ENCODE measurements at regions not wholly inside any gene's neighbourhood (a gene's known extent, or its start where the extent isn't known, plus 50 kb on each side); places are given as distances from the start of the nearest gene placed in this dataset.
"Not testable (repeated sequence)": the region's sequence is repeated elsewhere in the genome, so short reads cannot be mapped to it uniquely, and the experiment has no call there.

GRCh38 chr2:103169861-103170260 is 408.0 kb downstream of the TMEM182 start:
- no peak for DNase-seq

GRCh38 chr2:103172821-103173220 is 411.0 kb downstream of the TMEM182 start:
- no peak for DNase-seq

DNA sequence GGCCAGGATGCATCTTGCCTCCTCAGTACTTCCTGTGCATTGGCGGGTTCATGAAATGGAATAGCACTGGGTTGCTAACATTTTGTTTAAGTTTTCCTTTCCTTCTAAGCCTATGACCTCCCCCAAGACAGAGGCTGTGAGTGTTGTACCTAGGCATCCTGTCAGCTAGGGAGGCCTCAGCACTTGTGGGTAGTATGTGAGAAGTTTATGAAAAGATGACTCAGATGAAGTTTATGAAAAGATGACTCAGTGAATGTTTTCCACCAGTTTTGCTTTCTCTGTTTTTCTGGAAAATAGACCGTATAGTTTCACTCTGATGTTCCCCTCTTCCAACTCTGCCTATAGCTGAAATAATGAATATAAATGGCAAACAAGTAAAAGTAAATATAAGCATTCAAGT is 412.9 kb downstream of the TMEM182 start:
- no peak for DNase-seq

DNA sequence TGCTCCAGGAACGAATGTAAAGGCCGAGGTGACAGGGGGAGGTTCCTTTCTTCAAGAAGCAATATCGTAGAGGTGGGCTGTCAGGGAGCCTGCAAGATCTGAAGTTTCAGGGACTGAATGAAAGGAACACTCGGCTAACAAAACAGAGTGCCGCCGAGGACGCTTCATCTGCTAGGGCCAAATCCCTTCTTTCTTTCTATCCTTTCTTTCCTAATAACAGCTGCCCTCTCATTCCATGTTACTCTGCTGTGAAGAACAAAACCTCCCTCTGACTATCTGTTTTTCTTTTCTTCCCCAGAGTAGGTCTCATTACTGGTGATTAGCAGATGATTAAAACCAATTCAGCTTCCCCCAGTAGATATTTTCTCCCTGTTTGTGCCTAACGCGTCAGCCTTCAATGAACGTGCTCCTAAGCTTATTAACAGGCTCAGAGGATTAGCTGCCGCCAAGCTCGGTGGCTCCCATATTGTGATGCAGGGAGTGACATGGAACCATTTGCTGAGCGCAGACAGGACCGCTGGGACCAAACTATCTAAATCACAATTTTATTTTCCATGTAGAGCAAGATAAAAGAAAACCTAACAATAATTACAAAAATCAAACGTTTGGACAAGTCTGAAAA is 414.6 kb downstream of the TMEM182 start:
- DNase-seq, result no peak

- no peak for DNase-seq
These were observed 418.0 kb downstream of the TMEM182 start for GRCh38 chr2:103179798-103180197.

DNA sequence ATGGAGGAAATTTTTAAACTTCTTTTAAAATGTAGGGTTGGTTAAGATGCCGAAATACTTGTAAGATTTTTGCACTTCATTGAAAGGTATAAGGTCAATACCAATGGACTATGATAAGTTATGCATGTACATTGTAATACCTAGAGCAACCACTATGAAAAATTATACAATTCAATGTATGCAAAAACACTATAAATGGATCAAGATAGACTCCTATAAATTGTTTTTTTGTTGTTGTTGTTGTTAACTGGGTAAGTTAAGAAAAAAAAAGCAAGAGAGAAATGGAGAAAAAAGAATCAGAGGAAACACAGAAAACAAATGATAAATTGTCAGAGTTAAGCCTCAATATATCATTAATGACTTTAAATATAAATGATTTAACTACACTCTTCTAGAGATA is 421.2 kb downstream of the TMEM182 start:
- DNase-seq, result no peak

GRCh38 chr2:103196802-103197201 is 435.0 kb downstream of the TMEM182 start:
- no peak for DNase-seq

- DNase-seq, result not testable (repeated sequence)
These were observed 438.9 kb downstream of the TMEM182 start for GRCh38 chr2:103200774-103201173.

DNA sequence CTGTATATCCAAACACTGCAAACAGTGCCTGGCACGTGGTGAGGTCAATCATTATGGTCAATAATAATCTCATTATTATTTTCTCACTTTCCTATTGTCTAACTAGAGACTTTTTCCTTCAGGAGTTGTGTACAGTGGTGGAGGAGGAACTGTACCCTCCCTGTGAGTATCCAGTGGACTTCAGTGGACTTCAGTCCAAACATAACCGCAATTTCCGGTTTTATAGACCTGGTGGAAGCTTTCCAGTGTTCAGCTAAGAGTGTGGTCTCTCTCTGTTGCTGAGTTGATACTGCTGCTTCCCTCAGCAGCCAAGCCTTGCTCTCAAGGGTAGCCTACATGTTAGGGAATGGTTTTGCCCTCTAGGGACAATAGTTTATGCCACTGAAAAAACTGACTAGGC is 447.1 kb downstream of the TMEM182 start:
- no peak for DNase-seq

- no peak for DNase-seq
These were observed 451.3 kb downstream of the TMEM182 start for GRCh38 chr2:103213028-103213542.

DNA sequence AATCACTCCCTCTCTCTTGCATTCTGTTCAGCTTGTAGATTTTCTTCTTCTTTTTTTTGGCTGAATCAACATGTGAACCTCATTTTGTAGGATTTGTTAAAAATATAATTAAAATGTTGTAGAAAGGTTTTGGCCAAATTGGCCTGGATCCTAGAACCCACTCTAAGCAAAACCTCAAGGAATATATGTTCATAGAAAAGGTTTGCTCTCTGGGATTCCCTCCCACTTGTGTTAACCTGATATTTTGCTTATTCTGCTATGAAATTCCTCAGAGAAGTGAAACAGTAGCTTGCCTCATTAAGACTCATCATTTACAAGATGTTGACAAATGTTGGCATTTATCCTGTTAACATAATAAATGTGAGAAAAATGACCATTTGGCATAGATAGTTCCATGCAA is 456.7 kb downstream of the TMEM182 start:
- DNase-seq, result no peak

DNA sequence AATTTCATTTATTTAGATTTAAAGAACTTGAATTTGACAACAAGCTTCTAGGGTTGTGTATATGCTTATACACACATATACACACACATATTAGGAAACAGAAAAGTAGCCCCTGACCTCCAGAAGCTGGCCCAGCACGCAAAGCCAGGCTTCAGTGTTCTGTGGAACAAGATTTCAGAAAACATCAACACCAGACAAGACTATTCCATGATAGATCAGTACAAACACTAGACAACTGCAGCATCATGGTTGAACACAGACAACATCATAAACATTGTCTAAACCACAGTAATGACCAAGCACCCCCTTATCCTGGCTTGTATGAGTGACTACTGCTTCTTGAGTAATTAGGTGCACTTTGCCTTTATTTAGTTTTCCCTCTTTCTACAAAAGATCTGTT is 457.6 kb downstream of the TMEM182 start:
- DNase-seq, result no peak

DNA sequence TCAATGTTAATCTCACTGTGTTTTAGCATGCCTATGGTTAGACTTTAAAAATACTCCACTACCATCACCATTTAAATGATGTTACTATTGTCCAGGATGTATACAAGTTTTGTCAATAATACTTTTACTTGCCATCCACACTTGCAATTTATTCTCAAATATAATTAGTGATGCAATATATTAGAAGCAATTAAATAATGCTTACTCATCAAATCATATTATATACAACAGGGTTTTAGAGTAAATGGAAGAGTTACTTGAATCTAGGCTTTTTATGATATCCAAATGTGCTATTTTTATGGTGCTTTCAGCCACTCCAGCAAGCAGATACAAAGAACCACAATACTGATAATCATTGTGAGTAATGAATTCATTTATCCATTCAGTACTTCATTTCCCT is 461.1 kb downstream of the TMEM182 start:
- DNase-seq, result no peak

DNA sequence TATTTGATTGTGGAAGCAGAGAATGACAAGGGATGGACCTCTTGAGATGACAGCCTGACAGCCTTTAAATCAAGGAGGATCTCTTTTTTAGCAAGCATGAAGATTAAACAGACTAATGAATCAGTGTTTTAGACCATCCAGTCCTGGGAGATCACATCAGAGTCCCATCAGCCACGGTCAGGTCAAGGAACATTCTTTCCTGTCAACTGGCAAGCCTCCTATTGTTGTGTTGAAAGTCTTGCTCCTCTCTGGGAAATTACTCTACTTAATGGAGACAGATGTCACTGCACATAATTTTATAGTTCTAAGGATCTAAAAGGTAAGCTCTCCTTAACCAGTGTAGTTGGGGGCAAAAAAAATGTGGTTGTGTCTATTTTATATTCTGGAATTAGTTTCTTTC is 469.0 kb downstream of the TMEM182 start:
- no peak for DNase-seq

- DNase-seq, result no peak
These were observed 471.0 kb downstream of the TMEM182 start for GRCh38 chr2:103232865-103233264.

DNA sequence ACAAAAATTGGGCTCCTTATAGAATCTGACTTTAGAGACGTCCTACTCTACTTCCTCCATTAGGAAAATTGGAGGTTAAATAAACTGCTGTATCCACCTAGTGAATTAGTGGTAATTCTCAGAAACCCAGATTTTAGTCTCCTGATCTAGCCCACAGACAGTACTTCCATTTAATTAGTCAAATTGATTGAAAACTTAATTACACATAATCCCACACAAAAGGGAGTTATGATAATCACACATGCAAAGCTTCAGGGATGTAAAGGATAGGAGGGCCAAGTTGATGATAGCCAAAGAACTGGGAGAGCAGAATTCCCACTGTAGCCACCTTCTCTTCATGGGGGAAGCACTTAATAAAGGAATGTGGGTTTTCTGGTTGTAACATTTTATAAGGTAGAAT is 471.9 kb downstream of the TMEM182 start:
- no peak for DNase-seq

DNA sequence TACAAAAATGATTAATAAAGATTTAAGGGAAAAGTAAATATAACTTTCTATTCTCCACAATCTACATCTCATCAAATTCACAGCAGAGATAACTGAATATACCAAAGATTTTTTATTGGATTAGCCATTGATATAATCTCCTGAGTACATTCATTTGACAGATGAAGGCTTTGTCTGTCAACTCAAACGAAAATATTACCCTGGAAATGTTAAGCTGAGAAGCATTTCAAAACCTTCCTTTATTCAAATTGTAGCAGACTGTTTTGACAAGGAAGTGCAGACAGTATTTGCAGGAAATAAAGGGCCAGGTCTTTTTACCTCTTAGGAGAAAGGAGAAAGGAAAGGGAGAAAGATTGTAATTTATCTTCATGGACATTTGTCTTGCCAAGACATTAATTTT is 473.5 kb downstream of the TMEM182 start:
- no peak for DNase-seq

DNA sequence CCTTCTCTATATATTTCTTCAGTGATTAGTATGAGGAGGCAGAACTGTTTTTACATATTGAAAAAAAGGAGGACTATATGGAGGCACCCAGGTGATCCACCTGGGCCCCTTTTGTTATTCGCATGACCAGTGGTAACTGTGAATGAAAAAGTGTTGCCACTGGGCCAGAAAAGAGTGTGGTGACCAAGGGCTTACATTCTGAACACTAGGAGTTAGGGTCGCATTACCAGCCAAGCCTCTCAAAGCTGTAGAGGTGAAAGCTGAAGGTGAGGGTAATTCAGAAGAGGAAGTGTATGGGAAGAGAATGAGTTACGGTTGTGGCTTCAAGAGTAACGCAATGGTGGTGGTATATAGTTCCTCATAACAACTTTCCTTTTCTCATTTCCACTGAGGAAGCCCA is 487.6 kb downstream of the TMEM182 start:
- DNase-seq, result no peak

GRCh38 chr2:103252781-103253180 is 490.9 kb downstream of the TMEM182 start:
- no peak for DNase-seq

DNA sequence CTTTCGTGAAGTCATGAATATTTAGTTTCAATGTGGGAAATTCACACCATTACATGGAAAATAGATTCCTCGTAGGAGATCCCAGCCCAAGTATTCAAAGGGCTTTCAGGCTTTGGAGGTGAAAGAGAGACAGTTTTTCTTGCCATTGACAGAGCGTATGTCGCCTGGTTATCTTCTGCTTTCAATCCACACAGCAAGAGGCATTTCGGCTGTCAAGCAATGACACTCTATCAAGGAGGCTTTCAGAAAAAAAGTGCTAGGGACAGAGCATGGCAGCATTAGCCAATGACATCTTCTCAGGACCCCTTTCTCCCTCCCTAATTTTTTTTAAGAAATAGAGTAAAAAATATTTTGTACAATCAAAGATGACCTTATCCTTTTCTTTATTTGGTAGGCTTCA is 492.8 kb downstream of the TMEM182 start:
- no peak for DNase-seq

- DNase-seq, result no peak
These were observed 502.4 kb downstream of the TMEM182 start for GRCh38 chr2:103264058-103264768.

DNA sequence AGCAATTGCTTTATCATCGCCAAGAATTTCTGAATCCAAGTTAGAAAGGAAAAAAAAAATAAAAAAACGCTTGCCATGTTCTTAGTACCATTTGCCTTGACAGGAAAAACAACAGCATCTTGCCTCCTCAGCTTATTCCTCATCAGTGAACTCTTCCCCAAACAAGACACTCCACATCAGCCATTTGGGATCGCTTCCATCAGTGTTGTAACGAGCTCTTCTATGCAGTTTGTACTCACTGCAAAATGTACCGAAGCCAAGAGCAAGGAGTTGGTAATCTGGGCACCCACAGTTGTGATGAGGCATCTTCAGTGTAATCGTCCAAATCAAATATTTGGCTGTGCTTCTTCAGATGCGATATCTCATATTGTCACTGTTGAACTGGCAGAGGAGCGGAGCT is 503.7 kb downstream of the TMEM182 start:
- no peak for DNase-seq

- no peak for DNase-seq
These were observed 507.1 kb downstream of the TMEM182 start for GRCh38 chr2:103268841-103269498.

- no peak for DNase-seq
These were observed 515.0 kb downstream of the TMEM182 start for GRCh38 chr2:103276869-103277268.
